Fibroblast of villous mesenchyme (primary cell): ENCODE measurements at regions not wholly inside any gene's neighbourhood (a gene's known extent, or its start where the extent isn't known, plus 50 kb on each side); places are given as distances from the start of the nearest gene placed in this dataset.
"Not testable (repeated sequence)": the region's sequence is repeated elsewhere in the genome, so short reads cannot be mapped to it uniquely, and the experiment has no call there.

ENCODE experiments used
- DNase-seq: peaks from one replicate; pipeline ENCODE4 v3.0.0-alpha.2; 2010; ENCODE audit warnings: low read depth
- H3K4me3 ChIP-seq: 2 replicates; pipeline ENCODE4 v1.5.1; 2011; ENCODE audit warnings: low read depth, mild to moderate bottlenecking, low read length
- CTCF ChIP-seq: IDR thresholded peaks from 2 replicates; pipeline ENCODE4 v1.5.1; 2012; ENCODE audit warnings: low read depth, mild to moderate bottlenecking, low read length; ENCODE audit not compliant: insufficient read depth

- no peak overlapping the region for H3K4me3 ChIP-seq
Observed at GRCh38 chr10:7070950-7071349, 339.9 kb downstream of the SFMBT2 start.

GRCh38 chr10:7069706-7070105 is 341.1 kb downstream of the SFMBT2 start:
- no peak overlapping the region for H3K4me3 ChIP-seq
- no peak for TF ChIP-seq CTCF
- no peak for DNase-seq

More at GRCh38 chr10:7070950-7071349, 339.9 kb downstream of the SFMBT2 start:
- TF ChIP-seq CTCF = no peak
- DNase-seq = no peak

- DNase-seq = no peak
- H3K4me3 ChIP-seq = no peak overlapping the region
- TF ChIP-seq CTCF = no peak
Observed at GRCh38 chr10:7056216-7056615, 354.6 kb downstream of the SFMBT2 start.

DNA sequence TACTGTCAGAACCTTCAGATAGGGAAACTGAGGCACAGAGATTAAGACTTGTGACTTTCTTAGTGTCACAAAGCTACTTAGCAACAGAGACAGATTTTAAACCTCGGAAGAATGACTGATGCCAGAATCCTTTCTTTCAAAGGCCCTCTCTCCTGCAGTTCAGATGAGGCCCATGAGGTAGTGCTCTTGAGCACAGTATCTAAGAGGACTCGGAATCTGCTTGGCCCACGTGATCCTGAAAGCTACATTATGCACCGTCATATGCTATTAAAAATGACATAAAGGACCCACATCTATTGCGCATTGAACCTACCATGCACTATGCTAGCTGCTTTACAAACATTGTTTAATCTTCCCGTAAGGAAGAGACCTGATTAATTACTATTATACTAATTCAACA is 355.9 kb downstream of the SFMBT2 start:
- TF ChIP-seq CTCF = peak; percentile 49
- no peak overlapping the region for H3K4me3 ChIP-seq
- peak; percentile 22 for DNase-seq

DNA sequence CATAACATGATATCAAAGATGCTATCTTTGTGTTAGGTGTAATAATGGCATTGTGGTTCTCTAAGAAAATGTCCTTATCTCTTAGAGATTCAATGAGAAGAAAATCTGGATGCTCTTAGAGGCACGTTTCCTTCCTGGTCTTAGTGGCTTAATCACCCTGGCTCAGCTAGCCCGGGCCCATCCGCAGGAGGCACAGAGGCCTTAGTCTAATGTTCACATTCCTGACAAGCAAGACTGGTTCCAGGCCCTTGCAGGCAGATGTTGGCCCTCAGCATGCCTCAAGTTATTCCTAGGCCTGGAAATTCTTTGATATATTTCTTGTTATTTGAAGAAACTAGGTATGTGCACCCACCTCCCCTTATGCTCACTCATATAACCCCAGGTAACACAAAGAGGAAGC is 357.6 kb downstream of the SFMBT2 start:
- DNase-seq = no peak
- TF ChIP-seq CTCF = no peak
- no peak overlapping the region for H3K4me3 ChIP-seq

GRCh38 chr10:7050024-7050423 is 360.8 kb downstream of the SFMBT2 start:
- H3K4me3 ChIP-seq, DNase-seq: not testable (repeated sequence)

DNA sequence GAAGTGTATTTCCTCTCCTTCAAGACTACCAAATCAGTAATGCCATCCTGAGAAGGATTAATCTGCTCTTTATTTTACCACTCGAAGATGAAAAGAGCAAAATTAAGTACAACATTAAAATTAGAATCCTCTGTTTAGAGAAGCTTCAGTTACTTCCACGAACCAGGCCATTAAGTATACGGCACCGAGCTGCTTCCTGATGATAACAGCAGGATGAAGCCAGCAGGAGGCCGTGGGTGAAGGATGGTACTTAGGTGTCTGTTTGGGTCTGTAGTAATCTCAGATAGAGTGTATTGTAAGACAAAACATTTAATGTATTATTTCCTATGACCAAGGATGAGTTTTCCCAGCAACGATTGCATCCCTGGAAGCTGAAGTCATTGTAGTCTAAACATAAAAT is 362.8 kb downstream of the SFMBT2 start:
- peak; percentile 2 for DNase-seq
- no peak for TF ChIP-seq CTCF
- H3K4me3 ChIP-seq = no peak overlapping the region
